ENCODE measurements at regions not wholly inside any gene's neighbourhood (a gene's known extent, or its start where the extent isn't known, plus 50 kb on each side); places are given as distances from the start of the nearest gene placed in this dataset.

- TF ChIP-seq CTCF (IDR thresholded peaks at IDR 0.05; ENCODE audit: poor library complexity) (no peak), EZH2phosphoT487 (IDR thresholded peaks at IDR 0.05; ENCODE audit: low read depth, severe bottlenecking, unreplicated experiment) (no peak), EZH2 (IDR thresholded peaks at IDR 0.05; ENCODE audit: borderline replicate concordance) (no peak)
Observed at GRCh38 chr13:112184851-112185371, 118.0 kb downstream of the SOX1 start.
